ENCODE measurements at regions not wholly inside any gene's neighbourhood (a gene's known extent, or its start where the extent isn't known, plus 50 kb on each side); places are given as distances from the start of the nearest gene placed in this dataset.

DNA sequence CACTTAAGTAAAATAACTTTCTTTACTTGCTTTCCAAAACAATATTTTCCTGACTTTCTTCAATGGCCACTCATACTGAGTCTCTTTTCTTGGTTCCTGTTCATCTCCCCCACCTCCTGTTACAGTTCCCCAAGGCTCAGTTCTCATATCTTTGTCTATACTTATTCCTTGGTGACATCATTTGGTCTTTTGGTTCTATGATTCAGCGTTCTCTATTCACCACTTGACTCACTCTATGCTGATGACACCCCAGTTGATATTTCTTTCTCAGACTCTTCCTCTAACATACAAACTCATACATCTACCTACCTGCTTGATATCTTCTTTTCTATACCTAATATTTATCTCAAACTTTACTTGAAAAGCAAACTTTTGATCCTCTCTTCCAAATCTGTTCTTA lies 85.0 kb upstream of the P3H2 start:
- TF ChIP-seq POLR2A (IDR thresholded peaks at IDR 0.05; ENCODE audit: low read depth, low read length) (no peak), CTCF (conservative IDR thresholded peaks at IDR 0.05; ENCODE audit: low read depth, low read length) (no peak), RFX5 (IDR thresholded peaks at IDR 0.05; ENCODE audit: low read depth, low read length) (no peak), MXI1 (IDR thresholded peaks at IDR 0.05; ENCODE audit: borderline replicate concordance, low read depth, low read length) (no peak), CEBPB (IDR thresholded peaks at IDR 0.05; ENCODE audit: low read depth, low read length) (0 out of 2 replicates have a peak, but pooled peaks have one; percentile 29), MAFK (IDR thresholded peaks at IDR 0.05; ENCODE audit: low read depth, low read length) (peak; percentile 37; the same call in 1 of the 2 replicates), USF2 (IDR thresholded peaks at IDR 0.05; ENCODE audit: low read depth, low read length) (no peak), SMC3 (IDR thresholded peaks at IDR 0.05; ENCODE audit: low read depth, low read length) (no peak; the same call in 1 of the 2 replicates), MAZ (IDR thresholded peaks at IDR 0.05; ENCODE audit: borderline replicate concordance, low read depth, low read length) (no peak), BHLHE40 (IDR thresholded peaks at IDR 0.05; ENCODE audit: low read depth, low read length) (no peak), FOS (IDR thresholded peaks at IDR 0.05; ENCODE audit: low read depth, low read length) (peak; percentile 70; the same call in 1 of the 2 replicates)
